ENCODE measurements at regions not wholly inside any gene's neighbourhood (a gene's known extent, or its start where the extent isn't known, plus 50 kb on each side); places are given as distances from the start of the nearest gene placed in this dataset.
A peak's percentile ranks its signal among the peaks of the same experiment; 100 is the strongest.
"Not testable (repeated sequence)": the region's sequence is repeated elsewhere in the genome, so short reads cannot be mapped to it uniquely, and the experiment has no call there.

DNA sequence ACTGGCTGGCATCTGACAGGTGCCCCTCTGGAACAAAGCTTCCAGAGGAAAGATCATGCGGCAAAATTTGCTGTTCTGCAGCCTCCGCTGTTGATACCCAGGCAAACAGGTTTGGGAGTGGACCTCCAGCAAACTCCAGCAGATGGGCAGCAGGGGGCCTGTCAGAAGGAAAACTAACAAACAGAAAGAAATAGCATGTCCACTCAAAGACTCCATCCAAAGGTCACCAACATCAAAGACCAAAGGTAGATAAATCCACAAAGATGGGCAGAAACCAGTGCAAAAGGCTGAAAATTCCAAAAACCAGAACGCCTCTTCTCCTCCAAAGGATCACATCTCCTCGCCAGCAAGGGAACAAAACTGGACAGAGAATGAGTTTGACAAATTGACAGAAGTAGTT, 101.3 kb downstream of the HNRNPD start:
- intact Hi-C loops (cut with micrococcal nuclease); H3K27ac ChIP-seq (ENCODE audit: low read length in 2 of 2); H3K9me3 ChIP-seq (ENCODE audit: control extremely low read depth in 1 of 3, control insufficient read depth in 2 of 3, insufficient read depth in 1 of 3, low read length in 2 of 3); H3K9me3 Mint-ChIP-seq (ENCODE audit: insufficient read depth); H3K36me3 ChIP-seq (replicated peaks in 1 of 2; ENCODE audit: control extremely low read depth in 1 of 2, control insufficient read depth in 1 of 2, extremely low read depth in 1 of 2, insufficient read depth in 2 of 2, low read length in 1 of 2); H3K79me2 ChIP-seq (ENCODE audit: control insufficient read depth, insufficient read depth, low read length); H4K20me1 ChIP-seq (ENCODE audit: control insufficient read depth, insufficient read depth, low read length, poor library complexity, severe bottlenecking); H3K27me3 ChIP-seq (replicated peaks in 1 of 4; ENCODE audit: control extremely low read depth in 1 of 4, control insufficient read depth in 3 of 4, insufficient read depth in 4 of 4, low read length in 3 of 4); ATAC-seq (ENCODE audit: low read depth); H3K4me3 ChIP-seq (ENCODE audit: control extremely low read depth in 1 of 5, extremely low read depth in 1 of 5, insufficient read depth in 1 of 5, low read depth in 2 of 5, low read length in 4 of 5); H3K27me3 Mint-ChIP-seq; DNase-seq: not testable (repeated sequence)
- peak overlapping the region; percentile 38 for H2AFZ ChIP-seq (ENCODE audit: insufficient read depth, low read depth, low read length, poor library complexity, severe bottlenecking)
- peak overlapping the region; percentile 51 for H3K4me2 ChIP-seq (replicated peaks; ENCODE audit: low read depth, low read length, poor library complexity, severe bottlenecking)
- ChIA-PET POLR2A (interaction anchor here (0.9 kb wide), 1 partner anchor 13 kb away, joined by 5 read pairs; no protein-coding TSS in a partner anchor), CTCF (interaction anchor here (0.9 to 2.9 kb wide), 3 partner anchors 8 to 89 kb away, joined by 4 to 14 read pairs (median 5); no protein-coding TSS in a partner anchor)
- H3K4me3 Mint-ChIP-seq, result peak overlapping the region; percentile 53
- H3K4me1 Mint-ChIP-seq, result peaks cover 63% of the 10 kb centered on the region
- H3K27ac Mint-ChIP-seq, result peak overlapping the region; percentile 20
- peak overlapping the region; percentile 15 for H3K9ac ChIP-seq (ENCODE audit: low read length)
- WGBS (ENCODE audit: insufficient coverage), result 100% methylated on average over 2 of the region's 4 CpGs
- H3K4me1 ChIP-seq (ENCODE audit: control insufficient read depth in 2 of 2, insufficient read depth in 2 of 2, low read length in 2 of 2), result peaks cover 46 to 50% of the 10 kb centered on the region in 2 donors

DNA sequence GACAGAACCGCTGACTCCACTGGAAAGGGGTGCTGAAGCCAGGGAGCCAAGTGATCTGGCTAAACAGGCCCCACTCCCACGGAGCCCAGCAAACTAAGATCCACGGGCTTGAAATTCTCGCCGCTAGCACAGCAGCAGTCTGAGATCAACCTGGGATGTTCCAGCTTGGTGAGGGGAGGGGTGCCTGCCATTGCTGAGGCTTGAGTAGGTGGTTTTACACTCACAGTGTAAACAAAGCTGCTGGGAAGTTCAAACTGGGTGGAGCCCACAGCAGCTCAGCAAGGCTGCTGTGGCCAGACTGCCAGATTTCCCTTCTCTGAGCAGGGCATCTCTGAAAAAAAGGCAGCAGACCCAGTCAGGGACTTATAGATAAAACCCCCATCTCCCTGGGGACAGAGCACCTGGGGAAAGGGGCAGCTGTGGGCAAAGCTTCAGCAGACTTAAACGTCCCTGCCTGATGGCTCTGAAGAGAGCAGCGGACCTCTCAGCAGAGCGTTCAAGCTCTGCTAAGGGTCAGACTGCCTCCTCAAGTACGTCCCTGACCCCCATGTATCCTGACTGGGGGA, 101.8 kb downstream of the HNRNPD start:
- 49% methylated on average over 8 of the region's 9 CpGs for WGBS (ENCODE audit: insufficient coverage)
- peak overlapping the region; percentile 72 for H3K27ac Mint-ChIP-seq
- H4K20me1 ChIP-seq (ENCODE audit: control insufficient read depth, insufficient read depth, low read length, poor library complexity, severe bottlenecking); H3K4me3 ChIP-seq (ENCODE audit: control extremely low read depth in 1 of 5, extremely low read depth in 1 of 5, insufficient read depth in 1 of 5, low read depth in 2 of 5, low read length in 4 of 5); H3K79me2 ChIP-seq (ENCODE audit: control insufficient read depth, insufficient read depth, low read length); H3K27me3 ChIP-seq (replicated peaks in 1 of 4; ENCODE audit: control extremely low read depth in 1 of 4, control insufficient read depth in 3 of 4, insufficient read depth in 4 of 4, low read length in 3 of 4); H3K27me3 Mint-ChIP-seq; H3K9me3 ChIP-seq (ENCODE audit: control extremely low read depth in 1 of 3, control insufficient read depth in 2 of 3, insufficient read depth in 1 of 3, low read length in 2 of 3); ATAC-seq (ENCODE audit: low read depth); H3K36me3 ChIP-seq (replicated peaks in 1 of 2; ENCODE audit: control extremely low read depth in 1 of 2, control insufficient read depth in 1 of 2, extremely low read depth in 1 of 2, insufficient read depth in 2 of 2, low read length in 1 of 2); H3K9me3 Mint-ChIP-seq (ENCODE audit: insufficient read depth); intact Hi-C loops (cut with micrococcal nuclease): not testable (repeated sequence)
- peak; percentile 69 for DNase-seq
- Histone ChIP-seq H3K4me1 (ENCODE audit: control insufficient read depth in 2 of 2, insufficient read depth in 2 of 2, low read length in 2 of 2) (peaks cover 46 to 50% of the 10 kb centered on the region in 2 donors), H2AFZ (ENCODE audit: insufficient read depth, low read depth, low read length, poor library complexity, severe bottlenecking) (peak overlapping the region; percentile 38), H3K9ac (ENCODE audit: low read length) (peak overlapping the region; percentile 15), H3K27ac (ENCODE audit: low read length in 2 of 2) (peak overlapping the region; percentile 11 to 36), H3K4me2 (replicated peaks; ENCODE audit: low read depth, low read length, poor library complexity, severe bottlenecking) (peak overlapping the region; percentile 51)
- peaks cover 63% of the 10 kb centered on the region for H3K4me1 Mint-ChIP-seq
- POLR2A ChIA-PET, result interaction anchor here (0.9 kb wide), 1 partner anchor 13 kb away, joined by 5 read pairs; no protein-coding TSS in a partner anchor
- CTCF ChIA-PET, result interaction anchor here (1.3 to 2.9 kb wide), 2 partner anchors 13 to 89 kb away, joined by 5 to 14 read pairs; no protein-coding TSS in a partner anchor
- H3K4me3 Mint-ChIP-seq, result peak overlapping the region; percentile 53
